H9 (cell line): ENCODE measurements at regions not wholly inside any gene's neighbourhood (a gene's known extent, or its start where the extent isn't known, plus 50 kb on each side); places are given as distances from the start of the nearest gene placed in this dataset.

Experiments
- DNase-seq: peaks from one replicate; pipeline ENCODE4 v3.0.0-alpha.2; 2017
- H2AFZ ChIP-seq: one replicate; pipeline ENCODE4 v1.6.1; 2013; ENCODE audit warnings: mild to moderate bottlenecking, low read length, control low read depth, moderate library complexity
- H2AK5ac ChIP-seq: 2 replicates; pipeline ENCODE4 v1.6.1; 2013; ENCODE audit warnings: low read length, control low read depth, mixed read lengths; ENCODE audit not compliant: insufficient read length
- H2BK120ac ChIP-seq: one replicate; pipeline ENCODE4 v1.6.1; 2013; ENCODE audit warnings: low read depth, mild to moderate bottlenecking, low read length, control low read depth, inconsistent platforms; ENCODE audit not compliant: poor library complexity, severe bottlenecking
- H2BK12ac ChIP-seq: 2 replicates; pipeline ENCODE4 v1.6.1; 2013; ENCODE audit warnings: low read length, control low read depth, mixed read lengths, low read depth; ENCODE audit not compliant: insufficient read length
- H2BK15ac ChIP-seq: 2 replicates; pipeline ENCODE4 v1.6.1; 2013; ENCODE audit warnings: low read depth, low read length, control low read depth
- H2BK20ac ChIP-seq: one replicate; pipeline ENCODE4 v1.6.1; 2013; ENCODE audit warnings: low read depth, mild to moderate bottlenecking, low read length, control low read depth, inconsistent platforms; ENCODE audit not compliant: poor library complexity, severe bottlenecking
- H2BK5ac ChIP-seq: 2 replicates; pipeline ENCODE4 v1.6.1; 2013; ENCODE audit warnings: low read length, control low read depth, mixed read lengths; ENCODE audit not compliant: insufficient read length
- H3K14ac ChIP-seq: 2 replicates; pipeline ENCODE4 v1.6.1; 2013; ENCODE audit warnings: low read length, control low read depth; ENCODE audit not compliant: insufficient read depth
- H3K18ac ChIP-seq: 2 replicates; pipeline ENCODE4 v1.6.1; 2013; ENCODE audit warnings: low read depth, mild to moderate bottlenecking, mixed read lengths, low read length, control low read depth; ENCODE audit not compliant: insufficient read length
- H3K23ac ChIP-seq: 2 replicates; pipeline ENCODE4 v1.6.1; 2013; ENCODE audit warnings: low read length, control low read depth, mixed read lengths, low read depth; ENCODE audit not compliant: insufficient read length
- H3K23me2 ChIP-seq: 2 replicates; pipeline ENCODE4 v1.6.1; 2013; ENCODE audit warnings: low read depth, mild to moderate bottlenecking, mixed read lengths, low read length, control low read depth; ENCODE audit not compliant: insufficient read length, poor library complexity, severe bottlenecking
- H3K27ac ChIP-seq: 2 replicates; pipeline ENCODE4 v1.5.1; 2013; ENCODE audit warnings: low read length, control low read depth, mixed read lengths, low read depth; ENCODE audit not compliant: insufficient read length
- H3K27me3 ChIP-seq: 2 replicates; pipeline ENCODE4 v1.6.1; 2013; ENCODE audit warnings: low read length, control low read depth, inconsistent platforms; ENCODE audit not compliant: insufficient read depth
- H3K4ac ChIP-seq: 2 replicates; pipeline ENCODE4 v1.6.1; 2013; ENCODE audit warnings: low read depth, mild to moderate bottlenecking, control low read depth, inconsistent platforms, low read length, moderate library complexity
- H3K4me1 ChIP-seq: 2 replicates; pipeline ENCODE4 v1.6.1; 2013; ENCODE audit warnings: low read length, control low read depth, inconsistent platforms; ENCODE audit not compliant: insufficient read depth
- H3K4me2 ChIP-seq: 2 replicates; pipeline ENCODE4 v1.6.1; 2013; ENCODE audit warnings: low read length, control low read depth, mixed read lengths; ENCODE audit not compliant: insufficient read length, insufficient read depth
- H3K56ac ChIP-seq: 2 replicates; pipeline ENCODE4 v1.6.1; 2013; ENCODE audit warnings: low read depth, mild to moderate bottlenecking, mixed read lengths, low read length, control low read depth; ENCODE audit not compliant: insufficient read length
- H3K79me1 ChIP-seq: 2 replicates; pipeline ENCODE4 v1.6.1; 2013; ENCODE audit warnings: low read depth, mild to moderate bottlenecking, moderate library complexity, low read length, control low read depth, inconsistent platforms; ENCODE audit not compliant: insufficient read depth, poor library complexity, severe bottlenecking
- H3K79me2 ChIP-seq: 2 replicates; pipeline ENCODE4 v1.6.1; 2013; ENCODE audit warnings: low read length, control low read depth, inconsistent platforms; ENCODE audit not compliant: insufficient read depth
- H3K9ac ChIP-seq: 2 replicates; pipeline ENCODE4 v1.6.1; 2013; ENCODE audit warnings: low read length, control low read depth, mixed read lengths; ENCODE audit not compliant: insufficient read length; ENCODE audit errors: extremely low read depth
- H3K9me3 ChIP-seq: one replicate; pipeline ENCODE4 v1.6.1; 2013; ENCODE audit warnings: low read depth, low read length, inconsistent platforms; ENCODE audit not compliant: control insufficient read depth
- H3T11ph ChIP-seq: one replicate; pipeline ENCODE4 v1.6.1; 2013; ENCODE audit warnings: mild to moderate bottlenecking, low read length, control low read depth, inconsistent platforms
- H4K20me1 ChIP-seq: one replicate; pipeline ENCODE4 v1.6.1; 2013; ENCODE audit not compliant: control insufficient read depth, insufficient read length, insufficient read depth
- H4K5ac ChIP-seq: 2 replicates; pipeline ENCODE4 v1.6.1; 2013; ENCODE audit warnings: low read depth, mild to moderate bottlenecking, mixed read lengths, low read length, control low read depth; ENCODE audit not compliant: insufficient read length
- H4K8ac ChIP-seq: replicated peaks from 2 replicates; pipeline ENCODE4 v1.6.1; 2013; ENCODE audit warnings: low read length, control low read depth, mixed read lengths, low read depth; ENCODE audit not compliant: insufficient read length
- H4K91ac ChIP-seq: 2 replicates; pipeline ENCODE4 v1.6.1; 2013; ENCODE audit warnings: low read depth, mild to moderate bottlenecking, moderate library complexity, mixed read lengths, low read length, control low read depth; ENCODE audit not compliant: insufficient read length
- H3K27ac Mint-ChIP-seq, 3 experiments: 2 replicates in 2 of 3; 3 replicates in 1 of 3; pipeline ENCODE4 v1.8.0; 2020 to 2021; ENCODE audit warnings: mixed read lengths in 3 of 3, mild to moderate bottlenecking in 1 of 3, moderate library complexity in 1 of 3
- H3K27me3 Mint-ChIP-seq: 2 replicates; pipeline ENCODE4 v1.8.0; 2021; ENCODE audit warnings: low read depth, mild to moderate bottlenecking, moderate library complexity, mixed read lengths
- H3K36me3 Mint-ChIP-seq, 3 experiments: 2 replicates in 2 of 3; 3 replicates in 1 of 3; pipeline ENCODE4 v1.8.0; 2020 to 2021; ENCODE audit warnings: low read depth in 3 of 3, mixed read lengths in 3 of 3; ENCODE audit not compliant: insufficient read depth in 1 of 3
- H3K4me1 Mint-ChIP-seq, 2 experiments: 2 replicates each; pipeline ENCODE4 v1.8.0; 2020; ENCODE audit warnings: mixed read lengths in 2 of 2
- H3K4me3 Mint-ChIP-seq, 2 experiments: 2 replicates in 1 of 2; 3 replicates in 1 of 2; pipeline ENCODE4 v1.8.0; 2020 to 2021; ENCODE audit warnings: mild to moderate bottlenecking in 2 of 2, mixed read lengths in 2 of 2, moderate library complexity in 1 of 2
- H3K9me3 Mint-ChIP-seq, 2 experiments: 2 replicates in 1 of 2; 3 replicates in 1 of 2; pipeline ENCODE4 v1.8.0; 2020; ENCODE audit warnings: mild to moderate bottlenecking in 2 of 2, mixed read lengths in 2 of 2, moderate library complexity in 1 of 2
- CTCF ChIP-seq: fragments of 200-600 bp; sonication (generic); conservative IDR thresholded peaks from 3 replicates; pipeline ENCODE4 v1.8.0; 2021; ENCODE audit warnings: antibody characterized with exemption, mild to moderate bottlenecking
- WGBS: extraction: QIAGEN DNeasy Blood & Tissue Kit; methylation state at CpG from one replicate; pipeline ENCODE4 v1.1.7; 2013; ENCODE audit warnings: missing lambda C conversion rate, low lambda C conversion rate, mixed read lengths; ENCODE audit not compliant: insufficient read length; ENCODE audit errors: extremely low coverage; 5-methylcytosine and 5-hydroxymethylcytosine counted together

GRCh38 chr7:91459539-91459938 is 195.3 kb downstream of the FZD1 start:
- Histone ChIP-seq H3K9me3 (no peaks in the 10 kb centered on the region), H2AK5ac (no peak overlapping the region), H4K5ac (no peak overlapping the region), H3K4me2 (no peak overlapping the region), H2BK20ac (no peak overlapping the region), H3K23ac (no peak overlapping the region), H3K79me2 (no peaks in the 10 kb centered on the region), H2BK12ac (no peak overlapping the region), H3K56ac (no peak overlapping the region), H2AFZ (no peak overlapping the region), H3K14ac (no peak overlapping the region), H4K91ac (no peak overlapping the region), H3K27me3 (no peaks in the 10 kb centered on the region), H3T11ph (no peak overlapping the region), H4K20me1 (no peaks in the 10 kb centered on the region), H3K4me1 (no peaks in the 10 kb centered on the region), H2BK120ac (no peak overlapping the region), H4K8ac (no peak overlapping the region), H3K4ac (no peak overlapping the region), H3K23me2 (no peaks in the 10 kb centered on the region), H3K27ac (no peak overlapping the region), H2BK15ac (no peak overlapping the region), H2BK5ac (no peak overlapping the region), H3K9ac (no peak overlapping the region), H3K79me1 (no peaks in the 10 kb centered on the region), H3K18ac (no peak overlapping the region)
- Mint-ChIP-seq H3K9me3 (peaks cover 15% of the 10 kb centered on the region in 2 experiments), H3K36me3 (peaks cover 6 to 15% (median 9%) of the 10 kb centered on the region in 3 experiments; a peak in 6 of 7 replicates), H3K4me1 (no peaks in the 10 kb centered on the region; a peak in 1 of 4 replicates), H3K4me3 (no peak overlapping the region), H3K27ac (no peak overlapping the region), H3K27me3 (no peaks in the 10 kb centered on the region)
- no CpG with 5 or more reads among the region's 2 CpGs for WGBS
- TF ChIP-seq CTCF, result no peak
- DNase-seq, result no peak
